H9 (cell line): ENCODE measurements at regions not wholly inside any gene's neighbourhood (a gene's known extent, or its start where the extent isn't known, plus 50 kb on each side); places are given as distances from the start of the nearest gene placed in this dataset.

Source experiments
- DNase-seq: peaks from one replicate; pipeline ENCODE4 v3.0.0-alpha.2; 2017
- H2AFZ ChIP-seq: one replicate; pipeline ENCODE4 v1.6.1; 2013; ENCODE audit warnings: mild to moderate bottlenecking, low read length, control low read depth, moderate library complexity
- H2AK5ac ChIP-seq: 2 replicates; pipeline ENCODE4 v1.6.1; 2013; ENCODE audit warnings: low read length, control low read depth, mixed read lengths; ENCODE audit not compliant: insufficient read length
- H2BK120ac ChIP-seq: one replicate; pipeline ENCODE4 v1.6.1; 2013; ENCODE audit warnings: low read depth, mild to moderate bottlenecking, low read length, control low read depth, inconsistent platforms; ENCODE audit not compliant: poor library complexity, severe bottlenecking
- H2BK12ac ChIP-seq: 2 replicates; pipeline ENCODE4 v1.6.1; 2013; ENCODE audit warnings: low read length, control low read depth, mixed read lengths, low read depth; ENCODE audit not compliant: insufficient read length
- H2BK15ac ChIP-seq: 2 replicates; pipeline ENCODE4 v1.6.1; 2013; ENCODE audit warnings: low read depth, low read length, control low read depth
- H2BK20ac ChIP-seq: one replicate; pipeline ENCODE4 v1.6.1; 2013; ENCODE audit warnings: low read depth, mild to moderate bottlenecking, low read length, control low read depth, inconsistent platforms; ENCODE audit not compliant: poor library complexity, severe bottlenecking
- H2BK5ac ChIP-seq: 2 replicates; pipeline ENCODE4 v1.6.1; 2013; ENCODE audit warnings: low read length, control low read depth, mixed read lengths; ENCODE audit not compliant: insufficient read length
- H3K14ac ChIP-seq: 2 replicates; pipeline ENCODE4 v1.6.1; 2013; ENCODE audit warnings: low read length, control low read depth; ENCODE audit not compliant: insufficient read depth
- H3K18ac ChIP-seq: 2 replicates; pipeline ENCODE4 v1.6.1; 2013; ENCODE audit warnings: low read depth, mild to moderate bottlenecking, mixed read lengths, low read length, control low read depth; ENCODE audit not compliant: insufficient read length
- H3K23ac ChIP-seq: 2 replicates; pipeline ENCODE4 v1.6.1; 2013; ENCODE audit warnings: low read length, control low read depth, mixed read lengths, low read depth; ENCODE audit not compliant: insufficient read length
- H3K23me2 ChIP-seq: 2 replicates; pipeline ENCODE4 v1.6.1; 2013; ENCODE audit warnings: low read depth, mild to moderate bottlenecking, mixed read lengths, low read length, control low read depth; ENCODE audit not compliant: insufficient read length, poor library complexity, severe bottlenecking
- H3K27ac ChIP-seq: 2 replicates; pipeline ENCODE4 v1.5.1; 2013; ENCODE audit warnings: low read length, control low read depth, mixed read lengths, low read depth; ENCODE audit not compliant: insufficient read length
- H3K27me3 ChIP-seq: 2 replicates; pipeline ENCODE4 v1.6.1; 2013; ENCODE audit warnings: low read length, control low read depth, inconsistent platforms; ENCODE audit not compliant: insufficient read depth
- H3K4ac ChIP-seq: 2 replicates; pipeline ENCODE4 v1.6.1; 2013; ENCODE audit warnings: low read depth, mild to moderate bottlenecking, control low read depth, inconsistent platforms, low read length, moderate library complexity
- H3K4me1 ChIP-seq: 2 replicates; pipeline ENCODE4 v1.6.1; 2013; ENCODE audit warnings: low read length, control low read depth, inconsistent platforms; ENCODE audit not compliant: insufficient read depth
- H3K4me2 ChIP-seq: 2 replicates; pipeline ENCODE4 v1.6.1; 2013; ENCODE audit warnings: low read length, control low read depth, mixed read lengths; ENCODE audit not compliant: insufficient read length, insufficient read depth
- H3K56ac ChIP-seq: 2 replicates; pipeline ENCODE4 v1.6.1; 2013; ENCODE audit warnings: low read depth, mild to moderate bottlenecking, mixed read lengths, low read length, control low read depth; ENCODE audit not compliant: insufficient read length
- H3K79me1 ChIP-seq: 2 replicates; pipeline ENCODE4 v1.6.1; 2013; ENCODE audit warnings: low read depth, mild to moderate bottlenecking, moderate library complexity, low read length, control low read depth, inconsistent platforms; ENCODE audit not compliant: insufficient read depth, poor library complexity, severe bottlenecking
- H3K79me2 ChIP-seq: 2 replicates; pipeline ENCODE4 v1.6.1; 2013; ENCODE audit warnings: low read length, control low read depth, inconsistent platforms; ENCODE audit not compliant: insufficient read depth
- H3K9ac ChIP-seq: 2 replicates; pipeline ENCODE4 v1.6.1; 2013; ENCODE audit warnings: low read length, control low read depth, mixed read lengths; ENCODE audit not compliant: insufficient read length; ENCODE audit errors: extremely low read depth
- H3K9me3 ChIP-seq: one replicate; pipeline ENCODE4 v1.6.1; 2013; ENCODE audit warnings: low read depth, low read length, inconsistent platforms; ENCODE audit not compliant: control insufficient read depth
- H3T11ph ChIP-seq: one replicate; pipeline ENCODE4 v1.6.1; 2013; ENCODE audit warnings: mild to moderate bottlenecking, low read length, control low read depth, inconsistent platforms
- H4K20me1 ChIP-seq: one replicate; pipeline ENCODE4 v1.6.1; 2013; ENCODE audit not compliant: control insufficient read depth, insufficient read length, insufficient read depth
- H4K5ac ChIP-seq: 2 replicates; pipeline ENCODE4 v1.6.1; 2013; ENCODE audit warnings: low read depth, mild to moderate bottlenecking, mixed read lengths, low read length, control low read depth; ENCODE audit not compliant: insufficient read length
- H4K8ac ChIP-seq: replicated peaks from 2 replicates; pipeline ENCODE4 v1.6.1; 2013; ENCODE audit warnings: low read length, control low read depth, mixed read lengths, low read depth; ENCODE audit not compliant: insufficient read length
- H4K91ac ChIP-seq: 2 replicates; pipeline ENCODE4 v1.6.1; 2013; ENCODE audit warnings: low read depth, mild to moderate bottlenecking, moderate library complexity, mixed read lengths, low read length, control low read depth; ENCODE audit not compliant: insufficient read length
- H3K27ac Mint-ChIP-seq, 3 experiments: 2 replicates in 2 of 3; 3 replicates in 1 of 3; pipeline ENCODE4 v1.8.0; 2020 to 2021; ENCODE audit warnings: mixed read lengths in 3 of 3, mild to moderate bottlenecking in 1 of 3, moderate library complexity in 1 of 3
- H3K27me3 Mint-ChIP-seq: 2 replicates; pipeline ENCODE4 v1.8.0; 2021; ENCODE audit warnings: low read depth, mild to moderate bottlenecking, moderate library complexity, mixed read lengths
- H3K36me3 Mint-ChIP-seq, 3 experiments: 2 replicates in 2 of 3; 3 replicates in 1 of 3; pipeline ENCODE4 v1.8.0; 2020 to 2021; ENCODE audit warnings: low read depth in 3 of 3, mixed read lengths in 3 of 3; ENCODE audit not compliant: insufficient read depth in 1 of 3
- H3K4me1 Mint-ChIP-seq, 2 experiments: 2 replicates each; pipeline ENCODE4 v1.8.0; 2020; ENCODE audit warnings: mixed read lengths in 2 of 2
- H3K4me3 Mint-ChIP-seq, 2 experiments: 2 replicates in 1 of 2; 3 replicates in 1 of 2; pipeline ENCODE4 v1.8.0; 2020 to 2021; ENCODE audit warnings: mild to moderate bottlenecking in 2 of 2, mixed read lengths in 2 of 2, moderate library complexity in 1 of 2
- H3K9me3 Mint-ChIP-seq, 2 experiments: 2 replicates in 1 of 2; 3 replicates in 1 of 2; pipeline ENCODE4 v1.8.0; 2020; ENCODE audit warnings: mild to moderate bottlenecking in 2 of 2, mixed read lengths in 2 of 2, moderate library complexity in 1 of 2
- WGBS: extraction: QIAGEN DNeasy Blood & Tissue Kit; methylation state at CpG from one replicate; pipeline ENCODE4 v1.1.7; 2013; ENCODE audit warnings: missing lambda C conversion rate, low lambda C conversion rate, mixed read lengths; ENCODE audit not compliant: insufficient read length; ENCODE audit errors: extremely low coverage; 5-methylcytosine and 5-hydroxymethylcytosine counted together
- TF ChIP-seq, protein P1 (sequence below): fragments of 200-600 bp; sonication (generic); conservative IDR thresholded peaks from 3 replicates; pipeline ENCODE4 v1.8.0; 2021; ENCODE audit warnings: antibody characterized with exemption, mild to moderate bottlenecking

DNA sequence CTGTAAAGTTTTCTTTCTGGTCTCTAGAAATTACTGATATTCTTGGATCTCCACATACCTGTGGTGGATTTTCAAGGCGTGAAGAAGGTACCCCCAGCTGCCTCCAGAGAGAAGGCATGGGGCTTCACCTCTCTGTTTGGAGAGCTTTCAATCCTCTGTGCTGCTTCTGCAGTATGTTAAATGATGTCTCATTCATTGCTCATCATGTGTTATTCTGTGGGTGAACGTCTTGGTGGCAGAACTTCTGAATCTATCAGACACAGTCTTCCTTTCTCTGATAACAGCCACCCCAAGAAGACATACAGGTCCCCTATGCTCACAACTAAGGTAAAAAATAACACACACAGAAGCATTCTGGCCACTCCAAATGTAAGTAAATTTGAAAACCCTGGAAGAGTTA is 221.3 kb upstream of the TMEM260 start:
- no peaks in the 10 kb centered on the region for H3K36me3 Mint-ChIP-seq
- TF ChIP-seq, protein P1, sequence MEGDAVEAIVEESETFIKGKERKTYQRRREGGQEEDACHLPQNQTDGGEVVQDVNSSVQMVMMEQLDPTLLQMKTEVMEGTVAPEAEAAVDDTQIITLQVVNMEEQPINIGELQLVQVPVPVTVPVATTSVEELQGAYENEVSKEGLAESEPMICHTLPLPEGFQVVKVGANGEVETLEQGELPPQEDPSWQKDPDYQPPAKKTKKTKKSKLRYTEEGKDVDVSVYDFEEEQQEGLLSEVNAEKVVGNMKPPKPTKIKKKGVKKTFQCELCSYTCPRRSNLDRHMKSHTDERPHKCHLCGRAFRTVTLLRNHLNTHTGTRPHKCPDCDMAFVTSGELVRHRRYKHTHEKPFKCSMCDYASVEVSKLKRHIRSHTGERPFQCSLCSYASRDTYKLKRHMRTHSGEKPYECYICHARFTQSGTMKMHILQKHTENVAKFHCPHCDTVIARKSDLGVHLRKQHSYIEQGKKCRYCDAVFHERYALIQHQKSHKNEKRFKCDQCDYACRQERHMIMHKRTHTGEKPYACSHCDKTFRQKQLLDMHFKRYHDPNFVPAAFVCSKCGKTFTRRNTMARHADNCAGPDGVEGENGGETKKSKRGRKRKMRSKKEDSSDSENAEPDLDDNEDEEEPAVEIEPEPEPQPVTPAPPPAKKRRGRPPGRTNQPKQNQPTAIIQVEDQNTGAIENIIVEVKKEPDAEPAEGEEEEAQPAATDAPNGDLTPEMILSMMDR: no peak
- H3K27me3 Mint-ChIP-seq: peaks cover 2% of the 10 kb centered on the region; the same call in 1 of the 2 replicates
- Histone ChIP-seq H3K23me2 (no peaks in the 10 kb centered on the region), H3K56ac (no peak overlapping the region), H2BK20ac (no peak overlapping the region), H4K5ac (no peak overlapping the region), H4K20me1 (no peaks in the 10 kb centered on the region), H3K14ac (no peak overlapping the region), H3K9ac (no peak overlapping the region), H2BK15ac (no peak overlapping the region), H2BK12ac (no peak overlapping the region), H3K27ac (no peak overlapping the region), H3T11ph (no peak overlapping the region), H4K8ac (no peak overlapping the region), H3K4me2 (no peak overlapping the region), H2BK5ac (no peak overlapping the region), H4K91ac (no peak overlapping the region), H2AFZ (no peak overlapping the region), H3K18ac (no peak overlapping the region), H3K9me3 (no peaks in the 10 kb centered on the region), H3K4me1 (no peaks in the 10 kb centered on the region), H3K23ac (no peak overlapping the region), H3K4ac (no peak overlapping the region), H2BK120ac (no peak overlapping the region), H3K79me2 (no peaks in the 10 kb centered on the region), H3K79me1 (no peaks in the 10 kb centered on the region), H3K27me3 (no peaks in the 10 kb centered on the region), H2AK5ac (no peak overlapping the region)
- no CpG with 5 or more reads among the region's 2 CpGs for WGBS
- no peak overlapping the region for H3K4me3 Mint-ChIP-seq
- H3K27ac Mint-ChIP-seq: no peak overlapping the region
- no peaks in the 10 kb centered on the region for H3K9me3 Mint-ChIP-seq
- no peak for DNase-seq
- H3K4me1 Mint-ChIP-seq: peaks cover 0 to 1% of the 10 kb centered on the region in 2 experiments; a peak in 1 of 4 replicates
